Neural progenitor cell (in vitro differentiated cells): ENCODE measurements at regions not wholly inside any gene's neighbourhood (a gene's known extent, or its start where the extent isn't known, plus 50 kb on each side); places are given as distances from the start of the nearest gene placed in this dataset.

Source experiments
- DNase-seq: peaks from one replicate; pipeline ENCODE4 v3.0.0-alpha.2; 2016; ENCODE audit warnings: low spot score
- H2AFZ ChIP-seq: fragments of 200-600 bp; sonication (generic); replicated peaks from 2 replicates; pipeline ENCODE4 v1.6.1; 2016; ENCODE audit warnings: antibody characterized with exemption
- H3F3A ChIP-seq: fragments of 200-600 bp; sonication (generic); 2 replicates; pipeline ENCODE4 v1.6.1; 2016; ENCODE audit warnings: antibody characterized with exemption, low read depth
- H3K27ac ChIP-seq: fragments of 200-600 bp; sonication (generic); 2 replicates; pipeline ENCODE4 v1.5.1; 2016; ENCODE audit warnings: mild to moderate bottlenecking
- H3K27me3 ChIP-seq: fragments of 200-600 bp; sonication (generic); 2 replicates; pipeline ENCODE4 v1.6.1; 2016; ENCODE audit warnings: mild to moderate bottlenecking, moderate library complexity
- H3K36me3 ChIP-seq: fragments of 200-600 bp; sonication (generic); 2 replicates; pipeline ENCODE4 v1.5.1; 2016
- H3K4me1 ChIP-seq: fragments of 200-600 bp; sonication (generic); 2 replicates; pipeline ENCODE4 v1.6.1; 2016; ENCODE audit warnings: mixed run types
- H3K4me2 ChIP-seq: fragments of 200-600 bp; sonication (generic); 2 replicates; pipeline ENCODE4 v1.6.1; 2016
- H3K4me3 ChIP-seq: fragments of 200-600 bp; sonication (generic); 2 replicates; pipeline ENCODE4 v1.5.1; 2016
- H3K79me2 ChIP-seq: fragments of 200-600 bp; sonication (generic); 2 replicates; pipeline ENCODE4 v1.6.1; 2016; ENCODE audit warnings: low read depth
- H3K9ac ChIP-seq: fragments of 200-600 bp; sonication (generic); 2 replicates; pipeline ENCODE4 v1.6.1; 2016
- H3K9me3 ChIP-seq: fragments of 200-600 bp; sonication (generic); 2 replicates; pipeline ENCODE4 v1.5.1; 2016; ENCODE audit warnings: low read depth
- H4K20me1 ChIP-seq: fragments of 200-600 bp; sonication (generic); 2 replicates; pipeline ENCODE4 v1.6.1; 2016; ENCODE audit warnings: low read depth
- H3K27ac Mint-ChIP-seq: 3 replicates; pipeline ENCODE4 v1.8.0; 2021; ENCODE audit warnings: mixed read lengths
- H3K27me3 Mint-ChIP-seq: 2 replicates; pipeline ENCODE4 v1.8.0; 2022; ENCODE audit warnings: low read depth, mild to moderate bottlenecking, inconsistent platforms, moderate library complexity, mixed read lengths; ENCODE audit not compliant: insufficient read depth
- H3K36me3 Mint-ChIP-seq: 3 replicates; pipeline ENCODE4 v1.8.0; 2021; ENCODE audit warnings: mixed read lengths
- H3K4me1 Mint-ChIP-seq: 3 replicates; pipeline ENCODE4 v1.8.0; 2021; ENCODE audit warnings: mixed read lengths
- H3K4me3 Mint-ChIP-seq: 3 replicates; pipeline ENCODE4 v1.8.0; 2021; ENCODE audit warnings: mild to moderate bottlenecking, moderate library complexity, mixed read lengths
- H3K9me3 Mint-ChIP-seq: 3 replicates; pipeline ENCODE4 v1.8.0; 2020; ENCODE audit warnings: mixed read lengths
- CTCF ChIP-seq: fragments of 200-600 bp; sonication (generic); IDR thresholded peaks from 2 replicates; pipeline ENCODE4 v1.5.1; 2017; ENCODE audit warnings: antibody characterized with exemption, mild to moderate bottlenecking
- EZH2 ChIP-seq: fragments of 200-600 bp; sonication (generic); IDR thresholded peaks from 2 replicates; pipeline ENCODE4 v1.6.1; 2017; ENCODE audit warnings: antibody characterized with exemption, mild to moderate bottlenecking, moderate library complexity
- EZH2phosphoT487 ChIP-seq: fragments of 200-600 bp; sonication (generic); IDR thresholded peaks from 2 replicates; pipeline ENCODE4 v1.6.1; 2017; ENCODE audit warnings: antibody characterized with exemption

- Mint-ChIP-seq H3K4me1 (peaks cover 12% of the 10 kb centered on the region), H3K27ac (no peak overlapping the region), H3K36me3 (no peaks in the 10 kb centered on the region), H3K4me3 (no peak overlapping the region), H3K27me3 (no peaks in the 10 kb centered on the region), H3K9me3 (no peaks in the 10 kb centered on the region)
- H3K27me3 ChIP-seq: no peaks in the 10 kb centered on the region
- H3K79me2 ChIP-seq: no peaks in the 10 kb centered on the region
- no peaks in the 10 kb centered on the region for H3F3A ChIP-seq
- no peaks in the 10 kb centered on the region for H4K20me1 ChIP-seq
- H3K4me1 ChIP-seq: no peaks in the 10 kb centered on the region
- no peaks in the 10 kb centered on the region for H3K36me3 ChIP-seq
- H3K4me2 ChIP-seq: no peak overlapping the region
- H3K9ac ChIP-seq: no peak overlapping the region
- DNase-seq: no peak
- no peak overlapping the region for H3K4me3 ChIP-seq
- TF ChIP-seq EZH2phosphoT487: no peak
- TF ChIP-seq CTCF: no peak
- TF ChIP-seq EZH2: no peak
- H2AFZ ChIP-seq: no peak overlapping the region
- H3K9me3 ChIP-seq: no peaks in the 10 kb centered on the region
- no peak overlapping the region for H3K27ac ChIP-seq
Measured at GRCh38 chr2:58812771-58813344, 571.7 kb upstream of the FANCL start.

- Histone ChIP-seq H4K20me1 (no peaks in the 10 kb centered on the region), H3K36me3 (no peaks in the 10 kb centered on the region), H3F3A (no peaks in the 10 kb centered on the region), H3K4me1 (no peaks in the 10 kb centered on the region), H3K9me3 (no peaks in the 10 kb centered on the region), H3K4me3 (no peak overlapping the region), H3K9ac (no peak overlapping the region), H3K79me2 (no peaks in the 10 kb centered on the region), H3K4me2 (no peak overlapping the region), H3K27me3 (no peaks in the 10 kb centered on the region), H2AFZ (no peak overlapping the region), H3K27ac (no peak overlapping the region)
- peaks cover 5% of the 10 kb centered on the region for H3K4me1 Mint-ChIP-seq
- no peaks in the 10 kb centered on the region for H3K9me3 Mint-ChIP-seq
- no peak for DNase-seq
- TF ChIP-seq EZH2: no peak
- TF ChIP-seq EZH2phosphoT487: no peak
- TF ChIP-seq CTCF: no peak
- no peaks in the 10 kb centered on the region for H3K36me3 Mint-ChIP-seq
- H3K27me3 Mint-ChIP-seq: peaks cover 3% of the 10 kb centered on the region
- no peak overlapping the region for H3K27ac Mint-ChIP-seq
- H3K4me3 Mint-ChIP-seq: no peak overlapping the region
Measured at GRCh38 chr2:58805126-58805525, 564.0 kb upstream of the FANCL start.

DNA sequence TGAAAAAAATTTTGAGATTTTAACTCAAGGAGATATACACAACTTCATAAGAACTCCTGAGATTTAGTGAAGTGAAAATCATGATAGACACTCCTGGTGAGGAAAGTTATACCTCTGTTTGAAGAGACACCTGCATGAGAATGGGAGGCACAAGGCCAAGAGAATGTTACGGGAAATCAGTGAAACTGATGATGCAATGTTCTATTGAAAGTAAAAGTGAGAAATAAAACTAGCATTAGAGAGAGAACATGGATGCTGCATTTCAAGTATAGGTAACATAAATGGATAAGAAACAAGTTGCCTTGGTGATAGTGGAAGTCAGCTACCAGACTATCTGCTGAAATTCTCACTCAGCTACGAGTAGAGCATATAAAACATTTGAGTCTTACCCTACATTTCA, 562.1 kb upstream of the FANCL start:
- H3K79me2 ChIP-seq: no peaks in the 10 kb centered on the region
- no peaks in the 10 kb centered on the region for H4K20me1 ChIP-seq
- TF ChIP-seq EZH2phosphoT487 (no peak), EZH2 (no peak), CTCF (no peak)
- DNase-seq: no peak
- no peaks in the 10 kb centered on the region for H3F3A ChIP-seq
- H3K9ac ChIP-seq: no peak overlapping the region
- H3K36me3 ChIP-seq: no peaks in the 10 kb centered on the region
- H3K4me2 ChIP-seq: no peak overlapping the region
- H2AFZ ChIP-seq: no peak overlapping the region
- no peaks in the 10 kb centered on the region for H3K4me1 ChIP-seq
- H3K27me3 ChIP-seq: no peaks in the 10 kb centered on the region
- H3K4me1 Mint-ChIP-seq: peaks cover 10% of the 10 kb centered on the region
- H3K27me3 Mint-ChIP-seq: peaks cover 3% of the 10 kb centered on the region
- H3K4me3 Mint-ChIP-seq: no peak overlapping the region
- H3K27ac Mint-ChIP-seq: no peak overlapping the region
- H3K9me3 ChIP-seq: no peaks in the 10 kb centered on the region
- H3K36me3 Mint-ChIP-seq: no peaks in the 10 kb centered on the region
- no peaks in the 10 kb centered on the region for H3K9me3 Mint-ChIP-seq
- H3K4me3 ChIP-seq: no peak overlapping the region
- no peak overlapping the region for H3K27ac ChIP-seq
